ENCODE measurements at regions not wholly inside any gene's neighbourhood (a gene's known extent, or its start where the extent isn't known, plus 50 kb on each side); places are given as distances from the start of the nearest gene placed in this dataset.
A peak's percentile ranks its signal among the peaks of the same experiment; 100 is the strongest.

DNA sequence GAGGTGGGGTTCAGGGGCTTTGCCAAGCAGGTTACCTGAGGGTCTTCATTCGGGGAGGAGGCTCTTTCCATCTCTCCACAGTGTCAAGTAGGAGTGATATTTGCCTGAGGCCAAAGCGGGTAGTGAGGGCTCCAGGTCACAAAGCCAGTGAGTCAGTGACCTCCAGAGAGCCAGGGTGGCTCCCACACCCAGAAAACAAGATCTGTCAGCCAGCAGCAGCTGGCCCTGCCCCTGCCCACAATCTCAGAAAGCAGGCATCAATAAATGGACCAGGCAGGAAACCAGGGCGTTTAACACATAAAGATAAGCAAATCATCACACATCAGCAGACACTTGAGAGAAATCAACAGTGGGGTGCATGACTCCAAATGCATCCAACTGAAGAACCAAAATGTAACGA, 250.8 kb downstream of the CDH26 start:
- Histone ChIP-seq H3K27me3 (ENCODE audit: control insufficient read depth, insufficient read depth, low read length) (no peaks in the 10 kb centered on the region), H3K4me3 (ENCODE audit: low read depth, low read length) (no peak overlapping the region), H3K36me3 (ENCODE audit: control insufficient read depth, insufficient read depth, low read length) (no peaks in the 10 kb centered on the region)
- TF ChIP-seq, protein P1, sequence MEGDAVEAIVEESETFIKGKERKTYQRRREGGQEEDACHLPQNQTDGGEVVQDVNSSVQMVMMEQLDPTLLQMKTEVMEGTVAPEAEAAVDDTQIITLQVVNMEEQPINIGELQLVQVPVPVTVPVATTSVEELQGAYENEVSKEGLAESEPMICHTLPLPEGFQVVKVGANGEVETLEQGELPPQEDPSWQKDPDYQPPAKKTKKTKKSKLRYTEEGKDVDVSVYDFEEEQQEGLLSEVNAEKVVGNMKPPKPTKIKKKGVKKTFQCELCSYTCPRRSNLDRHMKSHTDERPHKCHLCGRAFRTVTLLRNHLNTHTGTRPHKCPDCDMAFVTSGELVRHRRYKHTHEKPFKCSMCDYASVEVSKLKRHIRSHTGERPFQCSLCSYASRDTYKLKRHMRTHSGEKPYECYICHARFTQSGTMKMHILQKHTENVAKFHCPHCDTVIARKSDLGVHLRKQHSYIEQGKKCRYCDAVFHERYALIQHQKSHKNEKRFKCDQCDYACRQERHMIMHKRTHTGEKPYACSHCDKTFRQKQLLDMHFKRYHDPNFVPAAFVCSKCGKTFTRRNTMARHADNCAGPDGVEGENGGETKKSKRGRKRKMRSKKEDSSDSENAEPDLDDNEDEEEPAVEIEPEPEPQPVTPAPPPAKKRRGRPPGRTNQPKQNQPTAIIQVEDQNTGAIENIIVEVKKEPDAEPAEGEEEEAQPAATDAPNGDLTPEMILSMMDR (IDR thresholded peaks at IDR 0.05; ENCODE audit: insufficient read depth, low read length, severe bottlenecking) = no peak
- DNase-seq (ENCODE audit: low read depth) (no peak), FAIRE-seq (no peak)

DNA sequence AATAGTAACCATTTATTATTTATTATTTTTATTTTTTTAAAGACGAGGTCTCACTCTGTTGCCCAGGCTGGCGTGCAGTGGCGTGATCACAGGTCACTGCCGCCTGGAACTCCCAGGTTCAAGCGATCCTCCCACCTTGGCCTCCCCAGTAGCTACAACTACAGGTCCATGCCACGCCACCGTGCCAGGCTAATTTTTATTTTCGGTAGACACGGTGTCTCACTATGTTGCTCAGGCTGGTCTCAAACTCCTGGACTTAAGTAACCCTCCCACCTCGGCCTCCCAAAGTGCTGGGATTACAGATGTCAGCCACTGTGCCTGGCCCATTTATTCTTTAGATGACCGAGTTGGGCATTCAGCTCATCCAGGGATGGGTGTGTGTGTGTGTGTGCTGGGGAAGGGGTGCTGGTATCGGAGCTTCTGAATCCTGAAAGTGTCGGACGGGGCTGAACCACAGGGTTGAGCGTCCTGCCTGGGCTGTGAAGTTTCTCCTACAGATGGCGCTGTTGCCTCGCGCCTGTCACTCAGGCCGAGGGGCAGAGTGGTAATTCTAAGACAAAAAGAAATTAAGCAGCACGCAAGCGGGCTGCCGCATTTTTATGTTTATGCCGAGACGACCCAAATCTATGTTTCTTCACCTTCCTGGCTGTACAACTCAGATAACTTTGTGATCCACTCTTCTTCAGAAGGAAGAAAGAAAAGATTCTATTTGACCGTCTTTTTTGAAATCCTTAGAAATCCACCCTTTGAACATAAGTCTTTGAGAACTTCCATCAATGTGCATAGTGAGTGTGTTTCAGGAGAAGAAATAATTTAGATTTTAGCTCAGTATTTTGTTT, 252.8 kb downstream of the CDH26 start:
- Histone ChIP-seq H3K36me3 (ENCODE audit: control insufficient read depth, insufficient read depth, low read length) (no peaks in the 10 kb centered on the region), H3K27me3 (ENCODE audit: control insufficient read depth, insufficient read depth, low read length) (no peaks in the 10 kb centered on the region), H3K4me3 (ENCODE audit: low read depth, low read length) (no peak overlapping the region)
- TF ChIP-seq, protein P1 (IDR thresholded peaks at IDR 0.05; ENCODE audit: insufficient read depth, low read length, severe bottlenecking) = peak; percentile 89
- DNase-seq (ENCODE audit: low read depth) = peak; percentile 33
- FAIRE-seq = no peak

DNA sequence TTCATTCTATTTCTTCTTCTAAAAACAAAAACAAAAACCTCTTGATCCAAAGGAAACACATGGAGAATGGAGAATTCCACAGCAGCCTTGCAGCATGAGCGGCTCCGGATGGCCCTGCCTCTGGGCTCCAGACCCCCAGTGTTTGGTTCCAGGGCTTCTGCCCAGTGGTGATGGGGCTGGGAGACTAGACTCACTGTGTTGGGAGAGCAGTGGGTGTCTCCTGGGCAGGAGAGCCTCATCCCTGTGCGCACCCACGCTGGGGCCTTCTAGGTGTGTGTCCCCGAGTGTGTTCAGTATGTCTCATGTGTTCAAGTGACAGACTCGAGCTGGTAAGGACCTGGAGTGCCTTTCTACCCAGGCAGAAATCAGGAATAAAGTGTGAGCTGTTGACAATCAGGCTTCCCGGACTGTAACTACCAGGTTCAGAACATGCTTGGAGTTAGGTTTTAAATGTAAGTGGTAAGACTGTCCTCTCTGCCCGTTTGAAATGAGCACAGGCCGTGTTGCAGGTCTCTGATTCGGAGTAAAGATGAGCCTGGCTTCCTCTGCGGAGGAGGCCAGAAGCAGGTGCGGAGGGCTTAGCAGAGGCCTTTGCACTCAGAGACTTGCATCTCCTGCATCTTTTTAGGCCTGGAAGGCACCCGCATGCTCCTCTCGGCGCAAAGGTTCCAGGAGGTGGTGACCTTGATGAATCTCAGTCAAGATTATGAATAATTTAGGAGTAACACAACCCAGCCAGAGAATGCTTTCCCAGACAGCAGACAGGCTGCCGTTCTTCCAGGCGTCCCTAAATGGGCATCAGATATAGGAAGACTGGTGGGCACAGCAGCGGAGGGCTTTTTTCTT, 253.6 kb downstream of the CDH26 start:
- TF ChIP-seq, protein P1 (IDR thresholded peaks at IDR 0.05; ENCODE audit: insufficient read depth, low read length, severe bottlenecking) = no peak
- DNase-seq (ENCODE audit: low read depth) (no peak), FAIRE-seq (no peak)
- Histone ChIP-seq H3K36me3 (ENCODE audit: control insufficient read depth, insufficient read depth, low read length) (no peaks in the 10 kb centered on the region), H3K27me3 (ENCODE audit: control insufficient read depth, insufficient read depth, low read length) (no peaks in the 10 kb centered on the region), H3K4me3 (ENCODE audit: low read depth, low read length) (no peak overlapping the region)

DNA sequence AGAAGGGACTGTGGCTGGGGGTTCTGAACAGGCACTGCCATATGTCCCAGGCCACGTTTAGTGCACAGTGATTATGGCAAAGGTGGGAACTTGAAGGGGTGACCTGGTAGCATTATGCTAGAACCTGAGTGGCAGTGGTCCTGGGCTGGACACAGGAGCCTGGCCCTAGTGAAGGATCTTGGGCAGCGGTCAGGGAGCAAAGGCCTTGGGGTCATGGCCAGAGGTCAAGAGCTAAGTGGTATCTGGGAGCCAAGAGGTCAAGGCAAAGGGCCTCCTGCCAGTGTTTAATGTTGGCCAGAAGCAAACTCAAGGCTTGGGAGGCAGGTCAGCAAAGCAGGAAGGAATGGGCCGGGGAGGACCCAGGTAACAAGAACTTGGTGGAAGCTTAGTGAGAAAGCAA, 254.5 kb downstream of the CDH26 start:
- H3K36me3 ChIP-seq (ENCODE audit: control insufficient read depth, insufficient read depth, low read length) = no peaks in the 10 kb centered on the region
- FAIRE-seq = no peak
- TF ChIP-seq, protein P1 (IDR thresholded peaks at IDR 0.05; ENCODE audit: insufficient read depth, low read length, severe bottlenecking) = no peak
- H3K4me3 ChIP-seq (ENCODE audit: low read depth, low read length) = no peak overlapping the region
- no peak for DNase-seq (ENCODE audit: low read depth)
- H3K27me3 ChIP-seq (ENCODE audit: control insufficient read depth, insufficient read depth, low read length) = no peaks in the 10 kb centered on the region

DNA sequence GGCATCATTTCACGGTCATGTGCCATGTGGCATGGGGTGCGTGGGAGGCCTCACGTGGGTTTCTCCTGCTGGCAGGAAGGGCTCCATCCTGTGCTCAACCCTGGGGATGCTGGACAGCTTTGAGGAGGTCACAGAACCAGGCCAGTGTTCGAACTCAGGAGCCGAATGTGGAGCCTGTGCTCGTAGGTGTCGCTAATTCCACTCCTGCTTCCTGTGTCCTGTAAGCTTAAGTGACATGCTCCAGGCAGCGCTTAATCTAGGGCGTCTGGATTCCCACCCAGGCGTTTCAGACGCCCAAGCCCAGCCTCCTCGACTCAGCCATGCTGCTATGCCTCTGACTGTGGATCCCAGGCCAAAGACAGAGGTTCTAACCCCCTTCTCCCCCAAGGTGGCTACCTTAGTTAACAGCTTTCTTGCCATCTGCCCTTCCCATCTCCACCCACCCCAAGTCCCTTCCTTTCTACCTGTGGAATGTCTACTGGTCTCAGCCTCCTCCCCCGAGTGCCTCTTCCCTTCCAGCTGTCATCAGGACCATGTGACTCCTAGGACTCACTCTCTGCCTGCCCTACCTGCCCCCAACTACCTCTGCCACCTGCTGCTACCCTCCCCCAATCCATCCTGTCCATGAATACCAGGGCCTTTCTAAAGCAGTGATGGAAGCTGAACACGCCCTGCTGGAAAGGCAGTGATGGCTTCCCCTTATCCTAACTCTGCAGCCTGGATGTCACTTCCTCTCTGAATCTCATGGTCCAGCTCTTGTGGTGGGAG, 255.1 kb downstream of the CDH26 start:
- DNase-seq (ENCODE audit: low read depth) = no peak
- Histone ChIP-seq H3K27me3 (ENCODE audit: control insufficient read depth, insufficient read depth, low read length) (no peaks in the 10 kb centered on the region), H3K36me3 (ENCODE audit: control insufficient read depth, insufficient read depth, low read length) (no peaks in the 10 kb centered on the region), H3K4me3 (ENCODE audit: low read depth, low read length) (no peak overlapping the region)
- TF ChIP-seq, protein P1 (IDR thresholded peaks at IDR 0.05; ENCODE audit: insufficient read depth, low read length, severe bottlenecking) = no peak
- no peak for FAIRE-seq
